Activated CD4-positive, alpha-beta T cell treated with anti-CD3 and anti-CD28 coated beads, Interleukin-2, amount 50 U/mL, for 48 hours (primary cell): ENCODE measurements at regions not wholly inside any gene's neighbourhood (a gene's known extent, or its start where the extent isn't known, plus 50 kb on each side); places are given as distances from the start of the nearest gene placed in this dataset.

Source experiments
- DNase-seq, 2 experiments: peaks; one replicate each; pipeline ENCODE4 v3.0.0-alpha.2; 2020

- DNase-seq, result no peak
Observed at GRCh38 chr3:72222410-72222809, 437.5 kb upstream of the PROK2 start.

- no peak for DNase-seq
Observed at GRCh38 chr3:72220946-72221345, 436.0 kb upstream of the PROK2 start.

GRCh38 chr3:72219752-72220151, 434.8 kb upstream of the PROK2 start:
- no peak for DNase-seq

GRCh38 chr3:72217570-72217969, 432.6 kb upstream of the PROK2 start:
- no peak for DNase-seq

- no peak for DNase-seq
Observed at GRCh38 chr3:72214066-72214951, 429.4 kb upstream of the PROK2 start.

GRCh38 chr3:72213296-72214065, 428.5 kb upstream of the PROK2 start:
- no peak for DNase-seq

DNA sequence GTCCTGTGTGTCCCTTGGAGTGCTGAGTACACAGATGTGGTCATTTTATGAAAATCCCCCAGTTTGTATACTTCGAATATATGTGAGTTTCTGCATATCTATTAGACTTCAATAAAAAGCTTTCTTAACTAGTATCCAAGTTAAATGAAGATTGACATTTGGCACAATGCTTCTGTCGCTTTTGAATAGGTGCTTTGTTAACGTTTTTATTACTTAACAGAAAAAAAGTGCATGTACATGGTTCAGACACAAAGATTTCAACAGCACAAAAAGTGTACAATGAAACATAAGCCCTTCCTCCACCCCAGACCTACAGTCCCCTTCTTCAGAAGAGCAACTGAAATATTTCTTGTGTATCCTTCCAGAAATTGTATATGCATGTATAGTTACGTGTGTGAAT, 427.4 kb upstream of the PROK2 start:
- no peak for DNase-seq

GRCh38 chr3:72210261-72210660, 425.3 kb upstream of the PROK2 start:
- no peak for DNase-seq

DNA sequence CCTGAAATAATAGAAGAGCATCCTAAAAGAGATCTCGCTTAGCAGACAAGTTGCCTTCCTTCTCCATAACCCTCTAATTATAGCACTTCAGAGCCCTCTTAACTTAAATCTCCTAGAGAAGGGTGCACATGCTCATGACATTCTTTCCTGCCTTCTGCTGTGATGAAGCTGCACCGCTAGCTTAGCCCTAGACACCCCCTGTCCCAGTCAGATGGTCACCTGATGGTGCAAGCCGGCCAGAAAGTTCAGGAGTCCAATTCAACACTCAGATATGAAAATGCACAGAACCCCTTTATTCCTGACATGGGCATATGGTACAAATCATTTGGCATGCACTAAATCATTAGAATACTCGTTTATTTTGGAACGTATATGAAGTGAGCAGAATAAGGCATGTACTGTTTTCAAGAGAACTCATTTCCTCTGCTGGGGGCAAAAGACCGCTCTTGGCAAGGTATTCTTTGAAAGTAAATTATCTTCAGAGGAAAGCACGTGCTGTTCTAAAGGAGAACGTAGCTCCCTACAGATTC, 420.4 kb upstream of the PROK2 start:
- DNase-seq, result no peak

- DNase-seq, result no peak
Observed at GRCh38 chr3:72204452-72204851, 419.5 kb upstream of the PROK2 start.

DNA sequence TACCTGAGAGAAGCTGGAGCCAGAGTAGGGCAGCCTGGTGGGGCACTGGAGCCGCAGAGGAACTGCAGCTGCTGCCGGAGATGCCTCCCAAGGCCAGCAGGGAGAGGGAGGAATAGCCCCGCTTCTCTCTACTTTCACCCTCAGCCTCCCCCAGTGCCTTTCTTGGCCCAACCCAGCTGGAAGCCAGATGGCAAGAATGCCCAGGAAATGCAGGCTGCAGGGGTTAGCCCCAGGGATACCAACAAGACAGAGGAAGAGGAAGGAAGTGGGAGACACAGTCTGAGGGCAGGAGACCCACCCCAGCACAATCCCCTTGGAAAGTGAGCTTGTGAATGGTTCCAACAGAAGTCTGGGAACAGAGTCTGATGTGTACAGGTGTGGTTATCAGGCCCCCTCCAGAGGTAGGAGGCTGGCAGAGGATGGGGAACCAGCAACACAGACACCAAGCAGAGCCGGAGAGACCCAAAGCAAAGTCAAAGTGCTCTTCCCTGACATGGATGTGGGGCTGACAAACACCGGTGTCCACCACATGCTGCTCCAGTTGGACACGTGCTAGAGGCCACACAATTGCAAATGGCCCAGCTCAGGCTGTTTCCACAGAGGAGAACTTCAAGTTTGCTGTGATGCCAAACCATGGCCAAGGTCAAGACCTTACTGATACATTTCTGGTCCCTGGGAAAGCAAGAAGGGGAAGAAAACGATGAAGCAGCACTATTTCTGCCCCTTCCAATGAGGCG, 418.8 kb upstream of the PROK2 start:
- DNase-seq, result no peak

- DNase-seq, result no peak
Observed at GRCh38 chr3:72203105-72203504, 418.2 kb upstream of the PROK2 start.

DNA sequence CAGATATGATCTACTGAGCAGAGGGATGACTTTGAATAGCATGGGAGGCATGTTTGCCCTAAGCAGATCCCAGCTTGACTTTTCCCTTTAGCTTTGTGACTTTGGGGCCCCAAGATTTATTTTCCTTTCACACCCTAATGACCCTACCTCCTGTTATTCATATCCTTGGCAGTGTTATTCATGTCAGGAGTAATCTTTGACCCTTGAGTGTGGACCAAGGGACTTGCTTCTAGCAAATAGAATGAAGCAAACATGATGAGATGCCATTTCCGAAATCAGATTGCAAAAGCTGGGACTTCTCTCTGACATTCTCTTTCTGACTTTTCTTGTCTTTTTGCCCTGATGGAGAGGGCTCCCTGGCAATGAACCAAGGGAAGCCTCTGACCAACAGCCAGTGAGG, 415.4 kb upstream of the PROK2 start:
- no peak for DNase-seq

- no peak for DNase-seq
Observed at GRCh38 chr3:72199530-72199929, 414.6 kb upstream of the PROK2 start.

DNA sequence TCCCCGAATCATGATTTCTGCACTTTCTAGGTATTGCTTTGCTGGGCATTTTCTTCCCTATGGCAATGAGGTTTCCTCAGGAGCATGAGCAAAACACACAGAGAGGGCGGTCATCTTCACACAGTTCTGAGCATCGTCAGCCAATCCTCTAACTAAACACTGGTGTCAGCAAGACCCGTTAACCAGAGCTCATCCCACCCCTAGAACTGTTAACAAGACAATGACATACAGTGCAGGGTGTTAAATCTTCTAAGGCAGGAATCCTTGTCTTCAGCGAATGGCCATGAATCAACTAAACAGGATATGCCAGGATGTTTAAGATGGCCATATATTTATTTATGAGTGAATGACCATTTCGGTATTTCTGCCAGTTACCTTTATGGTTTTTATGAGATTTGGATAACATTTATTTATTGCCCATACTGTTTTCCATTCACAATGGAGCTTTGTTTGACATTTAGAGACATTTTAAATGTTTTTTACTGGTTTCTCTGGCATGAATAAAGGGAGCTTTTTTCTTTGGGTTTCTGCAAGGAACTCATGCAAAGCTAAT, 411.5 kb upstream of the PROK2 start:
- no peak for DNase-seq

GRCh38 chr3:72195895-72196294, 410.9 kb upstream of the PROK2 start:
- no peak for DNase-seq

- DNase-seq, result no peak
Observed at GRCh38 chr3:72194458-72194857, 409.5 kb upstream of the PROK2 start.

DNA sequence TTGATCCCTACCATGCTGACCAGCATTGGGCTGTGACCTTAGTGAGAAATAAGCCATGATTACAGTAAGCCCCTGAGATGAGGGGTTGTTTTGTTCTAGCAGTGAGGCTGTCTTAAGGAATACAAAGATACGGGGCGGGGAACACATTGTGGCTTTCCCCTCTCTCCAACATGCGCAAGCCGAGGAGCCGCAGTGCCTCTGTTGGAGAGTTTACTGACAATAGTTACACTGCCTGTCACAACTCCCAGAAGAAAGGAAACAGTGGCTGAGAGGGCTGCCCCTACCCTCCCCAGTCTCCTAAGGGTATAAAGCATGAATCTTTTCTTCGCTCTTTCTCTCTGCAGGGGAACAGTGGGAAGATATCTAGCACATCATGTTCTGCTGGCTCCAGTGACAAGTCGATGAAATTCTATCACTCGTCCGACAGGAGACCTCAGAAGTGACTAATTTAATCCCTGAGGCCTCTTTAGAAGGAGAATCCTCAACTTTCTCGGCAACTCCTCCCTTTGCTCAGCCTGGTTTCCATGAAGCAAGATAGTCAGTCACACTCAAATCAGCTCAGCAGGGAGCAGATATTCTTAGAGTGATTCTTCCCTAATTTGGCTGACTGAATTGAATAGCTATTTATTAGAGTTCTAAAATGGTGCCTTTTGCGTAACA, 409.0 kb upstream of the PROK2 start:
- DNase-seq, result no peak

DNA sequence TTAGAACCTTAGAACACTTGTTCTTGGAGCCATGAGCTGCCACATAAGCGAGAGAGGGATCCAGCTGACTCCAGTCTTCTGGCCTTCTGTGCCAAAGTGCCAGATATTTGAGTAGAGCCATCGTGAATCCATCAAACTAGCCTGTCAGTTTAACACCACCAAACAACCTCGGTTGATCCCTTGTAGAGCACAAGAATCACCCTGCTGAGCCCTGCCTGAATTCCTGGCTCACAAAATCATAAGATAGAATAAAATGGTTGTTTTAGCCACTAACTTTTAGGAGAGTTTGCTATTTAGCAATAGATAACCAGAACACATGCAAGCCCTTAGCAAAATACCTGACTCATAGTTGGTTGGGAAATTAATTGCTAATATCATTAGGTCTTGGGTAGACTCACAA, 407.6 kb upstream of the PROK2 start:
- DNase-seq, result no peak

- no peak for DNase-seq
Observed at GRCh38 chr3:72191209-72191960, 406.4 kb upstream of the PROK2 start.

DNA sequence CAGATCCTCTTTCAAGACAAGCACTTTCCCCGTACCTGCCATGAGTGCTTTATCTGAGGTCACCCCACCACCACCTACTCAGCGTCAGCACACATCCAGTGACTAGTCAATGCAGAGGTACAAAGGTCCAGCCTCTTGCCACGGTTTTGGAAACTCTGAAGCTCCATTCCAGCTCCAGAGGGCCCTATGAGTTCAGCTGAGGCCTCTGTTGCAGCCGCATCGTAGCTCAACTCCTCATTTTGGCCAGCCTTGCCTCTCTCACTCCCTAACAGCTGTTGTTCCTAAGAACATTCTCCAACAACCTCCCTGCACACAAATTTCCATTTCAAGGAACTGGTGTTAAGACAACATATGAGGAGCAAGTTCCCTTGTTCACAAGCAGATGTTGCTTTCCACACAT, 405.1 kb upstream of the PROK2 start:
- DNase-seq, result no peak

DNA sequence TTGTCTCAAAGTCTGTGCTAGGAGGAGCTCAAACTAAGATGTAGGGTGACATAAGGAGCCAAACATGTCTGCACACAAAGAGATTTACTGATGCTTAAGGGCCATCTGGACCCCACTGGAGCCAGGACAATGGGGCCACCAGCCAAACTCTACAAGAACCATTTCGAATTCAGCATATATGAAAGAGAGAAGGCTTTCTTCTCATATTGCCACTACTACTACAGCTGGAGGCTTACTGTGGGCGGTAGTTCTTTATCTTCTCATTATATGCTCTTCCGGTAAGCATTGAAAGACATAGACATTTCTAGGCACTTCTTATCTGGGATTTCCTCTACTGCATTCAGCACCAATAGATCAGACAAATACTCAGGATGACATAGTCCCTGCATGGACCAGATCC, 404.4 kb upstream of the PROK2 start:
- DNase-seq, result no peak
